ENCODE measurements at regions not wholly inside any gene's neighbourhood (a gene's known extent, or its start where the extent isn't known, plus 50 kb on each side); places are given as distances from the start of the nearest gene placed in this dataset.

GRCh38 chr15:62624547-62625378, 417.8 kb upstream of the TPM1 start:
- TF ChIP-seq CTCF (conservative IDR thresholded peaks at IDR 0.05; ENCODE audit: control insufficient read depth, insufficient read depth, low read depth, low read length) = no peak
- H3K4me3 ChIP-seq (ENCODE audit: control insufficient read depth, low read depth, low read length) = peak overlapping the region; percentile 30
- peak; percentile 92 for DNase-seq (ENCODE audit: low read depth)

- TF ChIP-seq CTCF (conservative IDR thresholded peaks at IDR 0.05; ENCODE audit: control insufficient read depth, insufficient read depth, low read depth, low read length) = no peak
- DNase-seq (ENCODE audit: low read depth) = peak; percentile 79
- no peak overlapping the region for H3K4me3 ChIP-seq (ENCODE audit: control insufficient read depth, low read depth, low read length)
These were observed 417.0 kb upstream of the TPM1 start for GRCh38 chr15:62625429-62626033.

GRCh38 chr15:62626903-62627302, 415.6 kb upstream of the TPM1 start:
- no peak for TF ChIP-seq CTCF (conservative IDR thresholded peaks at IDR 0.05; ENCODE audit: control insufficient read depth, insufficient read depth, low read depth, low read length)
- DNase-seq (ENCODE audit: low read depth) = peak; percentile 30
- no peak overlapping the region for H3K4me3 ChIP-seq (ENCODE audit: control insufficient read depth, low read depth, low read length)

- no peak for TF ChIP-seq CTCF (conservative IDR thresholded peaks at IDR 0.05; ENCODE audit: control insufficient read depth, insufficient read depth, low read depth, low read length)
- DNase-seq (ENCODE audit: low read depth) = no peak
- H3K4me3 ChIP-seq (ENCODE audit: control insufficient read depth, low read depth, low read length) = no peak overlapping the region
These were observed 411.3 kb upstream of the TPM1 start for GRCh38 chr15:62631076-62631724.

- no peak for DNase-seq (ENCODE audit: low read depth)
These were observed 405.5 kb upstream of the TPM1 start for GRCh38 chr15:62636823-62637573.

More at GRCh38 chr15:62636823-62637573, 405.5 kb upstream of the TPM1 start:
- TF ChIP-seq CTCF (conservative IDR thresholded peaks at IDR 0.05; ENCODE audit: control insufficient read depth, insufficient read depth, low read depth, low read length) = no peak
- no peak overlapping the region for H3K4me3 ChIP-seq (ENCODE audit: control insufficient read depth, low read depth, low read length)
